AG09309 (cell line): ENCODE measurements at regions not wholly inside any gene's neighbourhood (a gene's known extent, or its start where the extent isn't known, plus 50 kb on each side); places are given as distances from the start of the nearest gene placed in this dataset.
"Not testable (repeated sequence)": the region's sequence is repeated elsewhere in the genome, so short reads cannot be mapped to it uniquely, and the experiment has no call there.

ENCODE experiments used
- DNase-seq: peaks from one replicate; pipeline ENCODE4 v3.0.0-alpha.2; 2010; ENCODE audit warnings: low read depth
- H3K4me3 ChIP-seq: 2 replicates; pipeline ENCODE4 v1.5.1; 2011; ENCODE audit warnings: mild to moderate bottlenecking, low read depth, low read length, moderate library complexity; ENCODE audit not compliant: control insufficient read depth
- CTCF ChIP-seq: IDR thresholded peaks from 2 replicates; pipeline ENCODE4 v1.5.1; 2011; ENCODE audit warnings: mild to moderate bottlenecking, low read depth, low read length, inconsistent platforms; ENCODE audit not compliant: insufficient read depth, control insufficient read depth; ENCODE audit errors: missing control alignments

- no peak for DNase-seq
- TF ChIP-seq CTCF, result no peak
- no peak overlapping the region for H3K4me3 ChIP-seq
These were observed 828.6 kb upstream of the CITED2 start for GRCh38 chr6:140202964-140203515.

- no peak for TF ChIP-seq CTCF
- no peak overlapping the region for H3K4me3 ChIP-seq
- DNase-seq, result no peak
These were observed 827.5 kb upstream of the CITED2 start for GRCh38 chr6:140201787-140202458.

GRCh38 chr6:140193269-140193668, 818.8 kb upstream of the CITED2 start:
- no peak overlapping the region for H3K4me3 ChIP-seq
- DNase-seq, result no peak
- no peak for TF ChIP-seq CTCF

GRCh38 chr6:140192018-140192417, 817.6 kb upstream of the CITED2 start:
- no peak for TF ChIP-seq CTCF
- DNase-seq, result no peak
- no peak overlapping the region for H3K4me3 ChIP-seq

- DNase-seq, H3K4me3 ChIP-seq: not testable (repeated sequence)
These were observed 814.8 kb upstream of the CITED2 start for GRCh38 chr6:140189263-140189662.

GRCh38 chr6:140185991-140186390, 811.5 kb upstream of the CITED2 start:
- no peak overlapping the region for H3K4me3 ChIP-seq
- no peak for TF ChIP-seq CTCF
- DNase-seq, result no peak

- no peak overlapping the region for H3K4me3 ChIP-seq
- DNase-seq, result peak; percentile 86
- no peak for TF ChIP-seq CTCF
These were observed 809.4 kb upstream of the CITED2 start for GRCh38 chr6:140183881-140184280.
